OCI-LY1 (cell line): ENCODE measurements at regions not wholly inside any gene's neighbourhood (a gene's known extent, or its start where the extent isn't known, plus 50 kb on each side); places are given as distances from the start of the nearest gene placed in this dataset.

Experiments
- H2AFZ ChIP-seq: fragments of 200-600 bp; sonication (generic), shearing (Covaris generic); 2 replicates; pipeline ENCODE4 v1.6.0; 2014; ENCODE audit warnings: antibody characterized with exemption, mild to moderate bottlenecking, low read length
- H3F3A ChIP-seq: fragments of 200-600 bp; sonication (generic), shearing (Covaris generic); 2 replicates; pipeline ENCODE4 v1.6.0; 2014; ENCODE audit warnings: mild to moderate bottlenecking, antibody characterized with exemption, low read length, moderate library complexity; ENCODE audit not compliant: insufficient read depth
- H3K27ac ChIP-seq: fragments of 200-600 bp; sonication (generic); 2 replicates; pipeline ENCODE4 v1.5.1; 2014; ENCODE audit warnings: low read length, mixed run types, mild to moderate bottlenecking, low read depth; ENCODE audit not compliant: poor library complexity, severe bottlenecking
- H3K27me3 ChIP-seq: fragments of 200-600 bp; sonication (generic); 2 replicates; pipeline ENCODE4 v1.6.0; 2014; ENCODE audit warnings: antibody characterized with exemption, mild to moderate bottlenecking, low read length, moderate library complexity; ENCODE audit not compliant: insufficient read depth
- H3K36me3 ChIP-seq: fragments of 200-600 bp; sonication (generic); 2 replicates; pipeline ENCODE4 v1.6.1; 2014; ENCODE audit warnings: mild to moderate bottlenecking, antibody characterized with exemption, low read length, moderate library complexity, mixed read lengths; ENCODE audit not compliant: insufficient read depth
- H3K4me1 ChIP-seq: fragments of 200-600 bp; sonication (generic); 2 replicates; pipeline ENCODE4 v1.5.1; 2014; ENCODE audit warnings: mild to moderate bottlenecking, low read length, moderate library complexity; ENCODE audit not compliant: insufficient read depth, severe bottlenecking
- H3K4me2 ChIP-seq: fragments of 200-600 bp; sonication (generic), shearing (Covaris generic); 2 replicates; pipeline ENCODE4 v1.6.1; 2014; ENCODE audit warnings: low read length
- H3K4me3 ChIP-seq: fragments of 200-600 bp; sonication (generic); 2 replicates; pipeline ENCODE4 v1.5.1; 2014; ENCODE audit warnings: low read length, low read depth, mild to moderate bottlenecking, mixed read lengths; ENCODE audit not compliant: poor library complexity, severe bottlenecking
- H3K79me2 ChIP-seq: fragments of 200-600 bp; shearing (Covaris generic); 2 replicates; pipeline ENCODE4 v1.6.1; 2016; ENCODE audit warnings: mixed run types, low read length, mixed read lengths; ENCODE audit not compliant: insufficient read depth
- H3K9ac ChIP-seq: fragments of 200-600 bp; sonication (generic), shearing (Covaris generic); 2 replicates; pipeline ENCODE4 v1.6.1; 2014; ENCODE audit warnings: mild to moderate bottlenecking, low read length, mixed read lengths
- H3K9me2 ChIP-seq: fragments of 200-600 bp; sonication (generic), shearing (Covaris generic); 2 replicates; pipeline ENCODE4 v1.6.1; 2014; ENCODE audit warnings: low read depth, mild to moderate bottlenecking, low read length, mixed read lengths
- H3K9me3 ChIP-seq: fragments of 200-600 bp; shearing (Covaris generic); 2 replicates; pipeline ENCODE4 v1.6.1; 2014; ENCODE audit warnings: low read length, mixed read lengths
- H4K20me1 ChIP-seq: fragments of 200-600 bp; sonication (generic), shearing (Covaris generic); 2 replicates; pipeline ENCODE4 v1.6.0; 2016; ENCODE audit warnings: mild to moderate bottlenecking, low read length; ENCODE audit not compliant: insufficient read depth
- CTCF ChIP-seq: fragments of 200-600 bp; sonication (generic), shearing (Covaris generic); IDR thresholded peaks from 2 replicates; pipeline ENCODE4 v1.5.1; 2017; ENCODE audit warnings: mild to moderate bottlenecking, antibody characterized with exemption, low read length, moderate library complexity, mixed read lengths
- EZH2 ChIP-seq: fragments of 200-600 bp; sonication (generic), shearing (Covaris generic); IDR thresholded peaks from 2 replicates; pipeline ENCODE4 v1.8.0; 2017; ENCODE audit warnings: borderline replicate concordance, mixed run types, mild to moderate bottlenecking, antibody characterized with exemption, low read length, moderate library complexity, mixed read lengths

- no peaks in the 10 kb centered on the region for H3K36me3 ChIP-seq
- H2AFZ ChIP-seq, result no peak overlapping the region
- no peaks in the 10 kb centered on the region for H4K20me1 ChIP-seq
- no peak overlapping the region for H3K4me2 ChIP-seq
- TF ChIP-seq CTCF (no peak), EZH2 (no peak)
- H3K79me2 ChIP-seq, result no peaks in the 10 kb centered on the region
- H3K27me3 ChIP-seq, result no peaks in the 10 kb centered on the region
- H3K27ac ChIP-seq, result no peak overlapping the region
- H3K9me3 ChIP-seq, result no peaks in the 10 kb centered on the region
- H3K4me3 ChIP-seq, result no peak overlapping the region
- H3K9me2 ChIP-seq, result no peaks in the 10 kb centered on the region
- no peaks in the 10 kb centered on the region for H3K4me1 ChIP-seq
- H3K9ac ChIP-seq, result no peak overlapping the region
- no peaks in the 10 kb centered on the region for H3F3A ChIP-seq
These were observed 543.9 kb upstream of the JARID2 start for GRCh38 chr6:14701946-14702345.

DNA sequence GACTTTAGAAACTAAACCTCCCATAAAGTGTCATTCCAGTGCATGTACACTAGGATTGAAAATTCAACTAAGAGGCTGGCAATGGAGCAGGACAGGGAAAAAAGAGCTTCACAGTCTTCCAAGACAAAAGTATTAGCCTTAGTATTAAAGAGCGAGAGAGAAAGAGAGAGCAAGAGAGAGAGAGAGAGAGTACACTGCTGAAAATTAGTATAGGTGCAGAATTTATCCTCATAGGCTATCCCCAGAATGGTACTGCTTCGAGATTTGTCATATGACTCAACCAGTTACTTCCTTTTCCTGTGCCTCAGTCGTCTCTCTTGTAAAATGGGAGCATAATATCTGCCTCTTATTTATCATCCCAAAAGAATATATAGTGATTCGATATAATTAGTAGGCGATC lies 543.2 kb upstream of the JARID2 start:
- Histone ChIP-seq H3F3A (no peaks in the 10 kb centered on the region), H3K27me3 (no peaks in the 10 kb centered on the region), H3K4me2 (no peak overlapping the region), H3K27ac (no peak overlapping the region), H3K9me2 (no peaks in the 10 kb centered on the region), H3K79me2 (no peaks in the 10 kb centered on the region), H3K4me3 (no peak overlapping the region), H3K36me3 (no peaks in the 10 kb centered on the region), H3K4me1 (no peaks in the 10 kb centered on the region), H3K9me3 (no peaks in the 10 kb centered on the region), H2AFZ (no peak overlapping the region), H3K9ac (no peak overlapping the region), H4K20me1 (no peaks in the 10 kb centered on the region)
- TF ChIP-seq CTCF (no peak), EZH2 (no peak)

- Histone ChIP-seq H4K20me1 (no peaks in the 10 kb centered on the region), H3K9me3 (no peaks in the 10 kb centered on the region), H3K36me3 (no peaks in the 10 kb centered on the region), H2AFZ (no peak overlapping the region), H3K9me2 (no peaks in the 10 kb centered on the region), H3F3A (no peaks in the 10 kb centered on the region), H3K9ac (no peak overlapping the region), H3K27ac (no peak overlapping the region), H3K4me2 (no peak overlapping the region), H3K4me3 (no peak overlapping the region), H3K4me1 (no peaks in the 10 kb centered on the region), H3K79me2 (no peaks in the 10 kb centered on the region), H3K27me3 (no peaks in the 10 kb centered on the region)
- TF ChIP-seq CTCF (no peak), EZH2 (no peak)
These were observed 542.3 kb upstream of the JARID2 start for GRCh38 chr6:14703586-14703985.
